T-helper 1 cell treated with Interleukin-12 subunit alpha and Interleukin-12 subunit beta and Interleukin-4 antibody, amounts not matched to agents 30 μg/mL and 1 μg/mL, for 36 hours (primary cell): ENCODE measurements at regions not wholly inside any gene's neighbourhood (a gene's known extent, or its start where the extent isn't known, plus 50 kb on each side); places are given as distances from the start of the nearest gene placed in this dataset.
"Not testable (repeated sequence)": the region's sequence is repeated elsewhere in the genome, so short reads cannot be mapped to it uniquely, and the experiment has no call there.

ENCODE experiments used
- H3K27ac Mint-ChIP-seq: one replicate; pipeline ENCODE4 v1.8.0; 2021; ENCODE audit warnings: mild to moderate bottlenecking, mixed read lengths
- H3K27me3 Mint-ChIP-seq: one replicate; pipeline ENCODE4 v1.8.0; 2021; ENCODE audit warnings: low read depth, mixed read lengths
- H3K36me3 Mint-ChIP-seq: one replicate; pipeline ENCODE4 v1.8.0; 2021; ENCODE audit warnings: low read depth, mixed read lengths
- H3K4me1 Mint-ChIP-seq: one replicate; pipeline ENCODE4 v1.8.0; 2021; ENCODE audit warnings: low read depth, mixed read lengths
- H3K4me3 Mint-ChIP-seq: one replicate; pipeline ENCODE4 v1.8.0; 2021; ENCODE audit warnings: mild to moderate bottlenecking, moderate library complexity, mixed read lengths
- H3K9me3 Mint-ChIP-seq: one replicate; pipeline ENCODE4 v1.8.0; 2021; ENCODE audit warnings: mixed read lengths

GRCh38 chr6:141956046-141956761 lies 176.5 kb upstream of the GJE1 start:
- peaks cover 35% of the 10 kb centered on the region for H3K9me3 Mint-ChIP-seq

GRCh38 chr6:141953072-141953471 lies 179.7 kb upstream of the GJE1 start:
- no peaks in the 10 kb centered on the region for H3K36me3 Mint-ChIP-seq
- no peaks in the 10 kb centered on the region for H3K4me1 Mint-ChIP-seq
- H3K4me3 Mint-ChIP-seq = no peak overlapping the region
- H3K9me3 Mint-ChIP-seq = peaks cover 35% of the 10 kb centered on the region
- no peak overlapping the region for H3K27ac Mint-ChIP-seq
- no peaks in the 10 kb centered on the region for H3K27me3 Mint-ChIP-seq

More at GRCh38 chr6:141956046-141956761, 176.5 kb upstream of the GJE1 start:
- no peaks in the 10 kb centered on the region for H3K27me3 Mint-ChIP-seq
- H3K36me3 Mint-ChIP-seq = no peaks in the 10 kb centered on the region
- no peak overlapping the region for H3K4me3 Mint-ChIP-seq
- no peak overlapping the region for H3K27ac Mint-ChIP-seq
- no peaks in the 10 kb centered on the region for H3K4me1 Mint-ChIP-seq

GRCh38 chr6:141946502-141946901 lies 186.2 kb upstream of the GJE1 start:
- Mint-ChIP-seq H3K27me3 (no peaks in the 10 kb centered on the region), H3K4me3 (no peak overlapping the region), H3K9me3 (peaks cover 15% of the 10 kb centered on the region), H3K27ac (no peak overlapping the region), H3K36me3 (no peaks in the 10 kb centered on the region), H3K4me1 (no peaks in the 10 kb centered on the region)

- H3K9me3 Mint-ChIP-seq = peaks cover 13% of the 10 kb centered on the region
- H3K4me3 Mint-ChIP-seq = no peak overlapping the region
- H3K27me3 Mint-ChIP-seq = no peaks in the 10 kb centered on the region
- H3K27ac Mint-ChIP-seq = no peak overlapping the region
- H3K4me1 Mint-ChIP-seq = no peaks in the 10 kb centered on the region
- no peaks in the 10 kb centered on the region for H3K36me3 Mint-ChIP-seq
These were observed 194.1 kb upstream of the GJE1 start for GRCh38 chr6:141938664-141939063.

- no peak overlapping the region for H3K27ac Mint-ChIP-seq
- no peaks in the 10 kb centered on the region for H3K27me3 Mint-ChIP-seq
- H3K9me3 Mint-ChIP-seq = no peaks in the 10 kb centered on the region
- no peak overlapping the region for H3K4me3 Mint-ChIP-seq
- H3K36me3 Mint-ChIP-seq = no peaks in the 10 kb centered on the region
- H3K4me1 Mint-ChIP-seq = no peaks in the 10 kb centered on the region
These were observed 200.0 kb upstream of the GJE1 start for GRCh38 chr6:141932685-141933084.

- H3K27ac Mint-ChIP-seq, H3K36me3 Mint-ChIP-seq: not testable (repeated sequence)
These were observed 206.4 kb upstream of the GJE1 start for GRCh38 chr6:141926200-141926900.

GRCh38 chr6:141925001-141925400 lies 207.7 kb upstream of the GJE1 start:
- H3K36me3 Mint-ChIP-seq = no peaks in the 10 kb centered on the region
- H3K9me3 Mint-ChIP-seq = no peaks in the 10 kb centered on the region
- no peak overlapping the region for H3K4me3 Mint-ChIP-seq
- H3K4me1 Mint-ChIP-seq = no peaks in the 10 kb centered on the region
- no peak overlapping the region for H3K27ac Mint-ChIP-seq
- no peaks in the 10 kb centered on the region for H3K27me3 Mint-ChIP-seq

More at GRCh38 chr6:141926200-141926900, 206.4 kb upstream of the GJE1 start:
- not testable (repeated sequence) for H3K4me1 Mint-ChIP-seq, H3K9me3 Mint-ChIP-seq, H3K27me3 Mint-ChIP-seq, H3K4me3 Mint-ChIP-seq

GRCh38 chr6:141922898-141923297 lies 209.8 kb upstream of the GJE1 start:
- no peak overlapping the region for H3K27ac Mint-ChIP-seq
- no peaks in the 10 kb centered on the region for H3K36me3 Mint-ChIP-seq
- no peak overlapping the region for H3K4me3 Mint-ChIP-seq
- H3K9me3 Mint-ChIP-seq = no peaks in the 10 kb centered on the region
- H3K27me3 Mint-ChIP-seq = no peaks in the 10 kb centered on the region
- H3K4me1 Mint-ChIP-seq = no peaks in the 10 kb centered on the region

GRCh38 chr6:141916682-141917505 lies 215.8 kb upstream of the GJE1 start:
- not testable (repeated sequence) for H3K4me1 Mint-ChIP-seq, H3K9me3 Mint-ChIP-seq, H3K27ac Mint-ChIP-seq, H3K36me3 Mint-ChIP-seq, H3K4me3 Mint-ChIP-seq, H3K27me3 Mint-ChIP-seq

GRCh38 chr6:141914646-141915045 lies 218.1 kb upstream of the GJE1 start:
- H3K4me1 Mint-ChIP-seq = no peaks in the 10 kb centered on the region
- no peak overlapping the region for H3K4me3 Mint-ChIP-seq
- no peak overlapping the region for H3K27ac Mint-ChIP-seq
- no peaks in the 10 kb centered on the region for H3K27me3 Mint-ChIP-seq
- H3K9me3 Mint-ChIP-seq = peaks cover 7% of the 10 kb centered on the region
- H3K36me3 Mint-ChIP-seq = no peaks in the 10 kb centered on the region

- Mint-ChIP-seq H3K36me3 (no peaks in the 10 kb centered on the region), H3K27ac (no peak overlapping the region), H3K27me3 (no peaks in the 10 kb centered on the region), H3K4me3 (no peak overlapping the region), H3K4me1 (no peaks in the 10 kb centered on the region), H3K9me3 (no peaks in the 10 kb centered on the region)
These were observed 226.1 kb upstream of the GJE1 start for GRCh38 chr6:141906569-141907080.

- no peaks in the 10 kb centered on the region for H3K4me1 Mint-ChIP-seq
- H3K4me3 Mint-ChIP-seq = no peak overlapping the region
- no peak overlapping the region for H3K27ac Mint-ChIP-seq
- no peaks in the 10 kb centered on the region for H3K27me3 Mint-ChIP-seq
- H3K9me3 Mint-ChIP-seq = peaks cover 14% of the 10 kb centered on the region
- H3K36me3 Mint-ChIP-seq = no peaks in the 10 kb centered on the region
These were observed 242.1 kb upstream of the GJE1 start for GRCh38 chr6:141890661-141891060.

- H3K36me3 Mint-ChIP-seq = no peaks in the 10 kb centered on the region
- no peaks in the 10 kb centered on the region for H3K4me1 Mint-ChIP-seq
- peaks cover 11% of the 10 kb centered on the region for H3K9me3 Mint-ChIP-seq
- no peak overlapping the region for H3K4me3 Mint-ChIP-seq
- H3K27me3 Mint-ChIP-seq = no peaks in the 10 kb centered on the region
- H3K27ac Mint-ChIP-seq = no peak overlapping the region
These were observed 247.9 kb upstream of the GJE1 start for GRCh38 chr6:141884850-141885249.

GRCh38 chr6:141878686-141879085 lies 254.0 kb upstream of the GJE1 start:
- H3K27ac Mint-ChIP-seq = no peak overlapping the region
- no peak overlapping the region for H3K4me3 Mint-ChIP-seq
- H3K36me3 Mint-ChIP-seq = no peaks in the 10 kb centered on the region
- no peaks in the 10 kb centered on the region for H3K9me3 Mint-ChIP-seq
- no peaks in the 10 kb centered on the region for H3K27me3 Mint-ChIP-seq
- no peaks in the 10 kb centered on the region for H3K4me1 Mint-ChIP-seq
